ENCODE measurements at regions not wholly inside any gene's neighbourhood (a gene's known extent, or its start where the extent isn't known, plus 50 kb on each side); places are given as distances from the start of the nearest gene placed in this dataset.

DNA sequence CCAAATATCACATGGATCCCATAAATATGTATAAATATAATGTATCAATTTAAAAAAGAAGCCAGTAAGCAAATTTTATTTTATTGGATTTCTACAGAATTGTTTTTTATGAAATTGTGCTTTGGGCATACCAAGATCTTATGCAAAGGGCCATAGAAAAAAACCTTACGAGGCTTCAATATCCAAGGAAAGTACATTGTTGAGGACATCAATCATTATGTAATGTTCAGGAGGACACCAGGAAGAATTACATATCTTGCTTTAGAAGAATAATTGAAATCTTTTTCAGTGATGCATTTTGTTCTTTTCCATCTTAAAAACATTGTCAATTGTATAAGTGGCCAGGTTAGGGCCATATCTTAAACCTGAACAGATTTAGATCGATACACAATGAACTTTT, 187.8 kb upstream of the GAS1 start:
- Histone ChIP-seq H3K27ac (ENCODE audit: low read length) (no peak overlapping the region), H3K4me1 (ENCODE audit: insufficient read depth, low read length) (no peaks in the 10 kb centered on the region), H3K79me2 (ENCODE audit: low read length) (no peaks in the 10 kb centered on the region), H3K9me2 (replicated peaks; ENCODE audit: low read length) (no peaks in the 10 kb centered on the region), H3F3A (ENCODE audit: low read length, unreplicated experiment) (no peaks in the 10 kb centered on the region), H3K9ac (ENCODE audit: low read length) (no peak overlapping the region), H3K4me3 (ENCODE audit: low read length) (no peak overlapping the region), H3K9me3 (ENCODE audit: low read length) (no peaks in the 10 kb centered on the region), H4K20me1 (ENCODE audit: low read length) (no peaks in the 10 kb centered on the region), H3K27me3 (ENCODE audit: low read length) (no peaks in the 10 kb centered on the region), H2AFZ (ENCODE audit: low read length) (no peak overlapping the region), H3K4me2 (ENCODE audit: low read length) (no peak overlapping the region), H3K36me3 (ENCODE audit: low read depth, low read length) (no peaks in the 10 kb centered on the region)
- ChIA-PET CTCF (no interaction called here), POLR2A (ENCODE audit: unreplicated experiment) (no interaction called here)
- no TSS peak for BruUV-seq (replicated peaks)
- TF ChIP-seq, protein P1, sequence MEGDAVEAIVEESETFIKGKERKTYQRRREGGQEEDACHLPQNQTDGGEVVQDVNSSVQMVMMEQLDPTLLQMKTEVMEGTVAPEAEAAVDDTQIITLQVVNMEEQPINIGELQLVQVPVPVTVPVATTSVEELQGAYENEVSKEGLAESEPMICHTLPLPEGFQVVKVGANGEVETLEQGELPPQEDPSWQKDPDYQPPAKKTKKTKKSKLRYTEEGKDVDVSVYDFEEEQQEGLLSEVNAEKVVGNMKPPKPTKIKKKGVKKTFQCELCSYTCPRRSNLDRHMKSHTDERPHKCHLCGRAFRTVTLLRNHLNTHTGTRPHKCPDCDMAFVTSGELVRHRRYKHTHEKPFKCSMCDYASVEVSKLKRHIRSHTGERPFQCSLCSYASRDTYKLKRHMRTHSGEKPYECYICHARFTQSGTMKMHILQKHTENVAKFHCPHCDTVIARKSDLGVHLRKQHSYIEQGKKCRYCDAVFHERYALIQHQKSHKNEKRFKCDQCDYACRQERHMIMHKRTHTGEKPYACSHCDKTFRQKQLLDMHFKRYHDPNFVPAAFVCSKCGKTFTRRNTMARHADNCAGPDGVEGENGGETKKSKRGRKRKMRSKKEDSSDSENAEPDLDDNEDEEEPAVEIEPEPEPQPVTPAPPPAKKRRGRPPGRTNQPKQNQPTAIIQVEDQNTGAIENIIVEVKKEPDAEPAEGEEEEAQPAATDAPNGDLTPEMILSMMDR (conservative IDR thresholded peaks at IDR 0.05; ENCODE audit: low read depth, low read length): no peak
- no peak for TF ChIP-seq EZH2 (IDR thresholded peaks at IDR 0.05; ENCODE audit: low read length, unreplicated experiment)
- TF ChIP-seq EZH2phosphoT487 (IDR thresholded peaks at IDR 0.05; ENCODE audit: borderline replicate concordance, low read length): no peak
- intact Hi-C loops (cut with micrococcal nuclease): no loop called here
- ATAC-seq: no peak
- no peak for DNase-seq

DNA sequence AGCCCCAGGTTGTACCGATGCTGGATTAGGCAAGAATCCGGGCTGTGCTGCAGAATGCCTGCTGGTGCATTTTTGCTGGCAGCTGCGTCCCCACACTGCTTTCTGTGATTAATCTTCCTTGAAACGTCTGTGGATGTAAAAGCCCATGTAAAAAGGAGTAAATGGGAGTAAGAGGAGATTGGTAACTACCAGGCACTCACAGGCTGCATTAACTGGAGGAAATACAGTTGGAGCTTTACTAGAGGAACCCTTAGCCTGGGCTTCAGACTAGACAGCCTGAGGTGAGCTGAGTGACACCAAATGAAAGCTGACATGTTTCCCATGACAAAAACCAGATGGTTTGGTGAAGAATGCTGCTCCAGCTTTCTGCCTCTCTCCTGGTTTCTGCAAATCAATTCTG, 190.4 kb upstream of the GAS1 start:
- no peaks in the 10 kb centered on the region for H3K36me3 ChIP-seq (ENCODE audit: low read depth, low read length)
- no peaks in the 10 kb centered on the region for H3K9me2 ChIP-seq (replicated peaks; ENCODE audit: low read length)
- no peaks in the 10 kb centered on the region for H3F3A ChIP-seq (ENCODE audit: low read length, unreplicated experiment)
- POLR2A ChIA-PET (ENCODE audit: unreplicated experiment): no interaction called here
- H3K79me2 ChIP-seq (ENCODE audit: low read length): no peaks in the 10 kb centered on the region
- H3K27me3 ChIP-seq (ENCODE audit: low read length): no peaks in the 10 kb centered on the region
- no TSS peak for BruUV-seq (replicated peaks)
- ATAC-seq (no peak), DNase-seq (no peak)
- intact Hi-C loops (cut with micrococcal nuclease): no loop called here
- no peaks in the 10 kb centered on the region for H3K9me3 ChIP-seq (ENCODE audit: low read length)
- no peak overlapping the region for H2AFZ ChIP-seq (ENCODE audit: low read length)
- no peak overlapping the region for H3K9ac ChIP-seq (ENCODE audit: low read length)
- no peaks in the 10 kb centered on the region for H3K4me1 ChIP-seq (ENCODE audit: insufficient read depth, low read length)
- CTCF ChIA-PET: no interaction called here
- no peak overlapping the region for H3K27ac ChIP-seq (ENCODE audit: low read length)
- H3K4me2 ChIP-seq (ENCODE audit: low read length): no peak overlapping the region
- H4K20me1 ChIP-seq (ENCODE audit: low read length): no peaks in the 10 kb centered on the region
- no peak overlapping the region for H3K4me3 ChIP-seq (ENCODE audit: low read length)
- TF ChIP-seq, protein P1 (conservative IDR thresholded peaks at IDR 0.05; ENCODE audit: low read depth, low read length): no peak
- TF ChIP-seq EZH2 (IDR thresholded peaks at IDR 0.05; ENCODE audit: low read length, unreplicated experiment) (no peak), EZH2phosphoT487 (IDR thresholded peaks at IDR 0.05; ENCODE audit: borderline replicate concordance, low read length) (no peak)

DNA sequence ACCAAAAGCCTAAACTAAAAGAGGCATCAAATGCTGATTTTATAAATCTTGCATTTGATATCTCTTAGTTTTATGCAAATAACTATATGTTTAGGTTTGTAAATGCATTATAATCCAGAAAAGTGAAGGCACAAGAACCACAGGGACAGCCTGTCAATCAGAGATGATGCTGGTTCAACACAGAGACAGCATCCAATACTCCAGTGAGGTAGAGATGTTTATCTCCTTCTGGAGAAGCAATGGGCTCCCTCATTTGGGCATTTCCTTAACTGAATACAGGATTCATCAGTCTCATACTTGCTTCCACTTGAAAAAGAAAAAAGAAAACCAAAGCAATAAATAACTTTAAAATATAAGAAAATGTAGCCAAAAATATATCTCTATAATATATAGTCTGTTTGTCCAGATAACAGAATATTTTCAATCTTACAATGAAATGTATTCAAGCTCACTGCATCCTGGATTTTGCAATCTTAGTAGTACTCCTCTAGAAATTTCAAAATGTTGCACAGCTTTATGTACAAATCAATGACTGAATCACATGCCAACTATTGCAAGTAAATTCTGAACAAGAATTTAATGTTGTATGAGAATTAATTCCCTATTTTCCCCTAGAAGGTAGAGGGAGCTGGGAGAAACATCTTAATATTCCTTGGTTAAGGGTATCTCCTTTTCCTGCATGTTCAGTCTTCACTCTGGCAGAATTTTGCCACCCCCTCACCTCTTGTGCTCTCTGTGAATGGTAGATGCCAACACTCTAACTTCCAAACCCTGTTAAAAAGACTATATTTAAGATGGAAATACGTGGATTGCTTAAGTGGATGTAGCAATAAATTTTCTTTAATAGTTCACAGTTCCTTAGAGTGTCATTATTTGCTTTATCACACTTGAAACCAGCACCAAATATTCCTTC, 191.1 kb upstream of the GAS1 start:
- Histone ChIP-seq H3K27ac (ENCODE audit: low read length) (no peak overlapping the region), H3K4me3 (ENCODE audit: low read length) (no peak overlapping the region), H3F3A (ENCODE audit: low read length, unreplicated experiment) (no peaks in the 10 kb centered on the region), H2AFZ (ENCODE audit: low read length) (no peak overlapping the region), H3K9me3 (ENCODE audit: low read length) (no peaks in the 10 kb centered on the region), H4K20me1 (ENCODE audit: low read length) (no peaks in the 10 kb centered on the region), H3K4me2 (ENCODE audit: low read length) (no peak overlapping the region), H3K9me2 (replicated peaks; ENCODE audit: low read length) (no peaks in the 10 kb centered on the region), H3K27me3 (ENCODE audit: low read length) (no peaks in the 10 kb centered on the region), H3K9ac (ENCODE audit: low read length) (no peak overlapping the region), H3K36me3 (ENCODE audit: low read depth, low read length) (no peaks in the 10 kb centered on the region), H3K4me1 (ENCODE audit: insufficient read depth, low read length) (no peaks in the 10 kb centered on the region), H3K79me2 (ENCODE audit: low read length) (no peaks in the 10 kb centered on the region)
- BruUV-seq (replicated peaks): no TSS peak
- CTCF ChIA-PET: no interaction called here
- DNase-seq (no peak), ATAC-seq (no peak)
- TF ChIP-seq EZH2 (IDR thresholded peaks at IDR 0.05; ENCODE audit: low read length, unreplicated experiment): no peak
- TF ChIP-seq, protein P1 (conservative IDR thresholded peaks at IDR 0.05; ENCODE audit: low read depth, low read length): no peak
- TF ChIP-seq EZH2phosphoT487 (IDR thresholded peaks at IDR 0.05; ENCODE audit: borderline replicate concordance, low read length): no peak
- intact Hi-C loops (cut with micrococcal nuclease): no loop called here
- POLR2A ChIA-PET (ENCODE audit: unreplicated experiment): no interaction called here

Data from PC-3 (cell line).